BE2C (cell line): ENCODE measurements at regions not wholly inside any gene's neighbourhood (a gene's known extent, or its start where the extent isn't known, plus 50 kb on each side); places are given as distances from the start of the nearest gene placed in this dataset.
"Not testable (repeated sequence)": the region's sequence is repeated elsewhere in the genome, so short reads cannot be mapped to it uniquely, and the experiment has no call there.

ENCODE experiments used
- DNase-seq: peaks from one replicate; pipeline ENCODE4 v3.0.0-alpha.2; 2020
- H3K27me3 ChIP-seq: fragments of 250-450 bp; sonication (Bioruptor Pico); 2 replicates; pipeline ENCODE4 v1.5.1; 2020; ENCODE audit warnings: mild to moderate bottlenecking
- H3K36me3 ChIP-seq: fragments of 250-450 bp; sonication (Bioruptor Pico); 2 replicates; pipeline ENCODE4 v1.5.1; 2020; ENCODE audit warnings: mild to moderate bottlenecking
- H3K4me1 ChIP-seq: fragments of 250-450 bp; sonication (Bioruptor Pico); 2 replicates; pipeline ENCODE4 v1.5.1; 2020
- H3K4me3 ChIP-seq: 2 replicates; pipeline ENCODE4 v1.5.1; 2011; ENCODE audit warnings: low read depth, low read length
- H3K9me3 ChIP-seq: fragments of 250-450 bp; sonication (Bioruptor Pico); 2 replicates; pipeline ENCODE4 v1.5.1; 2020
- CTCF ChIP-seq: IDR thresholded peaks from 2 replicates; pipeline ENCODE4 v1.5.1; 2012; ENCODE audit warnings: mild to moderate bottlenecking, low read depth, low read length

GRCh38 chr3:132119531-132119930 lies 84.7 kb upstream of the CPNE4 start:
- Histone ChIP-seq H3K4me3 (no peak overlapping the region), H3K36me3 (no peaks in the 10 kb centered on the region), H3K9me3 (no peaks in the 10 kb centered on the region), H3K27me3 (peaks cover 5% of the 10 kb centered on the region), H3K4me1 (no peaks in the 10 kb centered on the region)
- no peak for DNase-seq
- TF ChIP-seq CTCF, result no peak

DNA sequence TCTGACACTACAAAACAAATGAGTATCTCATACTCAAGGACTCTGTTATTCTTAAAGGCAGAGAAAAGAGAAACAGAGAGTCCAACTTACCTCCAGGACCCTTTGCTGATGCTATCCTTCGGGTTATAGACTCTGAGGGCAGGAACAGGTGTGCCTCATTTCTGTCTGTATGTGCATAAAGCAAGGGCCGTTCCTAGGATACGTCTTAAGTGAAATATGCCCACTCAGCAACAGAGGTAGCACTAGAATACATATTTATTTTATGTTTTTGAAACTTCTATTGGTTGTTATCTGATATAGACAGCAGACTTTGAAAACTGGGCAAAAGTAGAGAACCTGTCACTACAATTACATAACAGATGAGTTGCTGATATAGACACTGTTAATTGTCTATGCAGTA lies 89.3 kb upstream of the CPNE4 start:
- H3K36me3 ChIP-seq, result no peaks in the 10 kb centered on the region
- no peaks in the 10 kb centered on the region for H3K4me1 ChIP-seq
- no peak overlapping the region for H3K4me3 ChIP-seq
- H3K9me3 ChIP-seq, result no peaks in the 10 kb centered on the region
- TF ChIP-seq CTCF, result no peak
- no peak for DNase-seq
- H3K27me3 ChIP-seq, result peaks cover 12% of the 10 kb centered on the region

- Histone ChIP-seq H3K4me3 (no peak overlapping the region), H3K27me3 (peaks cover 13% of the 10 kb centered on the region), H3K4me1 (no peaks in the 10 kb centered on the region), H3K36me3 (no peaks in the 10 kb centered on the region), H3K9me3 (no peaks in the 10 kb centered on the region)
- DNase-seq, result no peak
- TF ChIP-seq CTCF, result no peak
Measured at GRCh38 chr3:132124651-132125284, 90.0 kb upstream of the CPNE4 start.

DNA sequence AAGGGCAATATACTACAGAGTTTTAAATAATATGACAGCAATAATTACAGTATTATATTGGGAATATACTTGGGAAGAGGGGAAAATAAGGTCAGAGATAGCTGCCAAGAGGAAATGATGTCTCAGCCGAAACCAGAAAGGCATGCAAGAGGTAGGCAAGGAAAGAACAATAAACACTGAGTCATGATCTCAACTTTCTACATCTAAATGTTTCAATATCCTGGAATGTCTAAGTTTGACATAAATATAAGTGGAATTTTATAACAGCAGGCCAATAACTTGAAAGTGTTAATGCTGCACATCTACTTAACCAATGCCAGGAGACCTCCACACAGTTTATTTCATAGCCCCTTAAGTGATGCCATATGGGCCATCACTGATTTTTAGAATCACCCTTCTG lies 99.8 kb upstream of the CPNE4 start:
- no peak for DNase-seq

DNA sequence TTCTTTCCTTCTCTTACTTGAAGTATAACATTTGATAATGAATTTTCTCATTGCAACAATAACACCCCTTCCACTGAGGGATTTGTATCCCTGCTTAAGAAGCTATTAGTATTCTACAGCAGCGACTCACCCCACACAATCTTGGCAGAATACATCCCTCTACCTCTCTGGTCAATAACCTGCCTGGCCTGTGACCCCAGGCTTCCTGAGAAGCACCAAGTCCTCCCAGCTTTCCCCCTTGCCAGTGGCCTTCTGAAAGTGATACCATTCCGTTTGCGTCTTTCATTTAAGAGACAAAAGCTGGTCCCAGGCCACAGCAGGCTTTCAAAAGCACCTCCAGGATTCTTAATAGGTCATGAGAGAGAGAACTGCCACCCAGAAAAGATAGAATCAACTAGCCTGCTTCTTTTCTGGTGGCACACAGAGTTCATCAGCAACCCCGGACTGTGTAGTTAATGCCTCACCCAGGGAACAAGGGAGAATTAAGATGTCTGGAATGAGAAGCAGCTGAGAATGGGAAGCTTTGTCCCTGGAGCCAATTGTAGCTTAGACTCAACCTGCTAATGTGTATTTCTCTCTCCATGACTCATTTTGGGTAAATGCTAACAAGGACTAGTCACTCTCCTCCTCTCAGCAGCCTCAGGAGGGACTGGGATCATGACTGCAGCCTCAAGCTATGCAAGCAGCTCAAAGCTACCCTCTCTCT lies 101.0 kb upstream of the CPNE4 start:
- TF ChIP-seq CTCF, result no peak
- Histone ChIP-seq H3K36me3 (no peaks in the 10 kb centered on the region), H3K9me3 (no peaks in the 10 kb centered on the region), H3K27me3 (peaks cover 38% of the 10 kb centered on the region), H3K4me3 (no peak overlapping the region), H3K4me1 (no peaks in the 10 kb centered on the region)
- DNase-seq, result no peak

More for the DNA sequence above, 99.8 kb upstream of the CPNE4 start:
- no peaks in the 10 kb centered on the region for H3K9me3 ChIP-seq
- no peaks in the 10 kb centered on the region for H3K4me1 ChIP-seq
- no peak for TF ChIP-seq CTCF
- peaks cover 38% of the 10 kb centered on the region for H3K27me3 ChIP-seq
- H3K36me3 ChIP-seq, result no peaks in the 10 kb centered on the region
- H3K4me3 ChIP-seq, result no peak overlapping the region

- H3K36me3 ChIP-seq, result no peaks in the 10 kb centered on the region
- peaks cover 38% of the 10 kb centered on the region for H3K27me3 ChIP-seq
- H3K4me3 ChIP-seq, result no peak overlapping the region
- no peaks in the 10 kb centered on the region for H3K9me3 ChIP-seq
- no peak for TF ChIP-seq CTCF
- no peaks in the 10 kb centered on the region for H3K4me1 ChIP-seq
- no peak for DNase-seq
Measured at GRCh38 chr3:132136334-132136716, 101.5 kb upstream of the CPNE4 start.

DNA sequence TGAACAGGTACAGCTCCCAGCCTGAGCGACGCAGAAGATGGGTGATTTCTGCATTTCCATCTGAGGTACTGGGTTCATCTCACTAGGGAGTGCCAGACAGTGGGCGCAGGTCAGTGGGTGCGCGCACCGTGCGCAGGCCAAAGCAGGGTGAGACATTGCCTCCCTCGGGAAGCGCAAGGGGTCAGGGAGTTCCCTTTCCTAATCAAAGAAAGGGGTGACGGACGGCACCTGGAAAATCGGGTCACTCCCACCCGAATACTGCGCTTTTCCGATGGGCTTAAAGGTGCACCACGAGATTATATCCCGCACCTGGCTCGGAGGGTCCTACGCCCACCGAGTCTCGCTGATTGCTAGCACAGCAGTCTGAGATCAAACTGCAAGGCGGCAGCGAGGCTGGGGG lies 102.1 kb upstream of the CPNE4 start:
- DNase-seq, H3K36me3 ChIP-seq, H3K9me3 ChIP-seq, H3K4me3 ChIP-seq, H3K4me1 ChIP-seq: not testable (repeated sequence)
- peaks cover 38% of the 10 kb centered on the region for H3K27me3 ChIP-seq
